ENCODE measurements at regions not wholly inside any gene's neighbourhood (a gene's known extent, or its start where the extent isn't known, plus 50 kb on each side); places are given as distances from the start of the nearest gene placed in this dataset.

DNA sequence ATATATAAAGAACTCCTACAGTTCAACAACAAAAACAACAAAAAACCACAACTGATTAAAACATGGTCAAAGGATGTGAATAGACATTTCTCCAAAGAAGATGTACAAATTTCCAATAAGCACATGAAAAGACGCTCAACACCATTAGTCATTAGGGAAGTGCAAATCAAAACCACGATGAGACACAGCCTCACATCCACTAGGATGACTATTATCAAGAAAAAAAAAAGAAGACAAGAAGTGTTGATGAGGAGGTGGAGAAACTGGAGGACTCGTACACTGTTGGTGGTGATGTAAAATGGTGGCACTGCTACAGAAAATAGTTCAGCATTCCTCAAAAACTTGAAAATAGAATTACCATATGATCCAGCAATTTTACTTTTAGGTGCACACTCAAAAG lies 61.0 kb upstream of the SOX1 start:
- Mint-ChIP-seq H3K4me3 (no peak overlapping the region), H3K36me3 (no peaks in the 10 kb centered on the region), H3K27ac (no peak overlapping the region), H3K4me1 (ENCODE audit: low read depth in 2 of 2) (no peaks in the 10 kb centered on the region), H3K9me3 (no peaks in the 10 kb centered on the region), H3K27me3 (peaks cover 5 to 6% of the 10 kb centered on the region in 2 donors)
- DNase-seq (ENCODE audit: low spot score) (no peak), ATAC-seq (no peak)

DNA sequence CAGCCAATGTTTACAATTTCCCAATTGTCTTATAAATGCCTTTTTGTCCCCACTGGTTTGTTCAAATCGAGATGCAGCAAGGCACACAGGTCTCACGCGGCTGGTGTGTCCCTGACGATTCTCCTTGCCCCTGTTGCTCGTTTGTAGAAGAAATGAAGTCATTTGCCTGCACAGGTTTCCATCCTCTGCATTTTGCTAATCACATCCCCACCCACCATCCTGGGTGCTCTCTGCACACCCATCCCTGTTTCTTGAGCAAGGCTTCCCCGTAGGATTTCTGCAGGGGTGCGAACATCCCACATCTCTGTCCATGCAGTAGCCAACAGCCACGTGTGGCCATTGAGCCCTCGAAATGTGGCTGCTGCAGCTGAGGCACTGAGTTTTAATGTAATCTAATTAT lies 59.8 kb upstream of the SOX1 start:
- Mint-ChIP-seq H3K36me3 (no peaks in the 10 kb centered on the region), H3K4me1 (ENCODE audit: low read depth in 2 of 2) (no peaks in the 10 kb centered on the region), H3K4me3 (no peak overlapping the region), H3K9me3 (no peaks in the 10 kb centered on the region), H3K27ac (no peak overlapping the region), H3K27me3 (peaks cover 5 to 6% of the 10 kb centered on the region in 2 donors)
- ATAC-seq (no peak), DNase-seq (ENCODE audit: low spot score) (no peak)

DNA sequence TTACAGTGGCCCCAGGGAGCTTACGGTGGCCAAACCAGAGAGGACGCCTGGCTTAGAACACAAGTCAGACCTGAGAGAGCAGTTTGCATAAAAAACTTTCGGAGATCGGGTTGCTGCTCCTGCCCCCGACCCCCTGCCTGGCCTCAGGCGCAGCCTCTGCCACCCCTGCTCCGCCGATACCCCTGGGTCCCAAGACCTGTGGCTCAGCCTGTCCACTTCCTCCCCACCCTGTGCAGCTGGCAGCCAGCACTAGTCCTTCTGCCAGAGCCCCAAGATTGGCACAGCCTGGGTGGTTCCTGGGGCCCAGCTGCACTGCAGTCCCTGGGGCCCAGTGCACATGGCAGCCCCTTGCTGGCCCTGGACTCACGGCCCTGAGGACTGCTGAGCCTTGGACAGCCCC lies 56.2 kb upstream of the SOX1 start:
- Mint-ChIP-seq H3K4me1 (ENCODE audit: low read depth in 2 of 2) (no peaks in the 10 kb centered on the region), H3K27me3 (peaks cover 5 to 6% of the 10 kb centered on the region in 2 donors), H3K36me3 (no peaks in the 10 kb centered on the region), H3K4me3 (no peak overlapping the region), H3K9me3 (no peaks in the 10 kb centered on the region), H3K27ac (no peak overlapping the region)
- ATAC-seq (peak in 1 of 2 donors; percentile 28), DNase-seq (ENCODE audit: low spot score) (no peak)

DNA sequence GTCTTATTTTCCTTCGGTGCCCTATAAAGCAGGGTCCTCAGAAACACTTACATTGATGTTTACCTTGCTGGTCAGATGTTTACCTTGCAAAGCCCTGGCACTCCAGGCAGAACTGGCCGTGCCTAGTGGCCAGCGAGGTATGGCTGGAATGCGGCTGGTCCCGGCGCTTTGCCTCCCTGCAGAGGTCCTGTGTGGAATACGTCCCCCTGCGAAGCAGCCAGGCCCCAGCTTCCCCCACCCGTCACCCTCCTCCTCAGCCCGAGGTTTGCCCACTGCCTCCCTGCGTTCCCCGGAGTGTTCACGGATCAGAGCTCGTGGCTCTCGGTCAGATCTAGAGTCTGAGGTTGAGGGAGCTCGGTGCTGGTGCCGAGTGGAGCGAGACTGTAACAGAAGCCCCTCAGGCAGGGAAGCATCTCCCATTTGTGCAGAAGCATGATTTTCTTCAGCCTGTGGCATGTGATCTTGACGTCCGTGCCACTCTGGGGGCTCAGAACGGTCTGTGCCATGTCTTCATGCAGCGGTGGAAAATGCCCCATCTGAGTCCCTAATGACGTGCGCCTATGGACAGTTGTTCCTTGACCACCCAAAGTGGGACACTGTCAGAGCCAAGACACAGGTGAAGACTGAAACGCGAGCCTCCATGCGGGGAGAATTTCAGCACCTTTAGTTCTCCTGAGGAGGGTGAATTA lies 54.8 kb upstream of the SOX1 start:
- Mint-ChIP-seq H3K27me3 (peaks cover 2 to 6% of the 10 kb centered on the region in 2 donors), H3K4me3 (no peak overlapping the region), H3K27ac (no peak overlapping the region), H3K9me3 (no peaks in the 10 kb centered on the region), H3K4me1 (ENCODE audit: low read depth in 2 of 2) (no peaks in the 10 kb centered on the region), H3K36me3 (no peaks in the 10 kb centered on the region)
- DNase-seq (ENCODE audit: low spot score) (no peak), ATAC-seq (no peak)

DNA sequence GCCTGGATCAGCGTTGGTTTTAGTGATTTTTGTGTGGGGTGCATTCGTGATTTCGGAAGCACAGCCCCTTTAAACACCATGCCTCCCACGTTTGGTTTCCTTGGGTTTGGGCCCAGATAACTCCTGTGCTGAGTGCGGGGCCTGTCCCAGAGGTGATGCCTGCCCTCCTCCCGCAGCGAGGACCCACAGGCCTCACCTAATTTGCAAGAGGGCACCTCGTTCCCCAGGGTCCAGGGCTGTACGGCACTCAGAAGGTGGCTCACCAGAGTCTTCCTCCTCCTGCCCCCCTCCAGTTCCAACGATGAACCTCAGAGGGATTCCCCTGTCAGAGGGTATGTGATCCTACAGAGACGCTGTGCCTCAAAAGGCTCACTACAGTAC lies 54.3 kb upstream of the SOX1 start:
- Mint-ChIP-seq H3K4me1 (ENCODE audit: low read depth in 2 of 2) (no peaks in the 10 kb centered on the region), H3K9me3 (no peaks in the 10 kb centered on the region), H3K27me3 (peaks cover 2 to 6% of the 10 kb centered on the region in 2 donors), H3K36me3 (no peaks in the 10 kb centered on the region), H3K4me3 (no peak overlapping the region), H3K27ac (no peak overlapping the region)
- ATAC-seq = no peak
- DNase-seq (ENCODE audit: low spot score) = no peak

DNA sequence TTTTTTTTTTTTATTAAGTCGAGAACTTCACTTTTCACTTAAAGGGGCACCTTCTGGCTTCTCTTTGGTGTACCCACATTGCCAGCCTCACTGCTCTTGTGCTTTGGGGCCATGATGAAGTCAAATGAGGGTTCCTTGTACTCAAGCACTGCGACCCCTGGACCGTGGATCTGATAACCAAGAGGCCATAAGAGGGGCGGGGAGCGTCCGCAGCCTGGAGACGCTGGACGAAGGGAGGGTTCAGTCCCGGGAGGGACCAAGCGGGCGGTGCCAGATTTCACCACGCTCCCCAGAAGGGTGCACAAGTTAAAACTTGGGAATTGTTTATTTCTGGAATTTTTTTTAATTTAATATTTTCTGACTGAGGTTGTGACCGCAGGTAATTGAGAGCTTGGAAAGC lies 53.3 kb upstream of the SOX1 start:
- no peaks in the 10 kb centered on the region for H3K4me1 Mint-ChIP-seq (ENCODE audit: low read depth in 2 of 2)
- H3K36me3 Mint-ChIP-seq = no peaks in the 10 kb centered on the region
- peaks cover 0 to 7% of the 10 kb centered on the region in 2 donors for H3K27me3 Mint-ChIP-seq
- H3K27ac Mint-ChIP-seq = no peak overlapping the region
- ATAC-seq (no peak), DNase-seq (ENCODE audit: low spot score) (no peak)
- H3K9me3 Mint-ChIP-seq = no peaks in the 10 kb centered on the region
- H3K4me3 Mint-ChIP-seq = no peak overlapping the region

DNA sequence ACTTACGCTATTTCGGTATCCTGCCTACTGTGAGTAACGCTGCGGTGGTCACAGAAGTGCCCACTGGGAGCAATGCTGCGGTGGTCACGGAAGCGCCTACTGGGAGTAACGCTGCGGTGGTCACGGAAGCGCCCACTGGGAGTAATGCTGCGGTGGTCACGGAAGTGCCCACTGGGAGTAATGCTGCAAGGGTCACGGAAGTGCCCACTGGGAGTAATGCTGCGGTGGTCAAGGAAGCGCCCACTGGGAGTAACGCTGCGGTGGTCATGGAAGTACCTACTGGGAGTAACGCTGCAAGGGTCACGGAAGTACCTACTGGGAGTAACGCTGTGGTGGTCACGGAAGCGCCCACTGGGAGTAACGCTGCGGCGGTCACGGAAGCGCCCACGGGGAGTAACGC lies 52.1 kb upstream of the SOX1 start:
- ATAC-seq (no peak), DNase-seq (ENCODE audit: low spot score) (no peak)
- Mint-ChIP-seq H3K4me1 (ENCODE audit: low read depth in 2 of 2) (no peaks in the 10 kb centered on the region), H3K27ac (no peak overlapping the region), H3K9me3 (no peaks in the 10 kb centered on the region), H3K27me3 (peaks cover 2 to 17% of the 10 kb centered on the region in 2 donors), H3K4me3 (no peak overlapping the region), H3K36me3 (no peaks in the 10 kb centered on the region)
